ENCODE measurements at regions not wholly inside any gene's neighbourhood (a gene's known extent, or its start where the extent isn't known, plus 50 kb on each side); places are given as distances from the start of the nearest gene placed in this dataset.

- TF ChIP-seq CTCF (IDR thresholded peaks at IDR 0.05) (no peak), POLR2A (IDR thresholded peaks at IDR 0.05) (no peak)
These were observed 102.3 kb upstream of the KLHL13 start for GRCh38 chrX:118218940-118219339.
